GM06990 (cell line): ENCODE measurements at regions not wholly inside any gene's neighbourhood (a gene's known extent, or its start where the extent isn't known, plus 50 kb on each side); places are given as distances from the start of the nearest gene placed in this dataset.

Source experiments
- DNase-seq: peaks from one replicate; pipeline ENCODE4 v3.0.0-alpha.2; 2011; ENCODE audit not compliant: insufficient read length; ENCODE audit errors: extremely low read depth
- H3K27me3 ChIP-seq: replicated peaks from 2 replicates; pipeline ENCODE4 v1.6.0; 2011; ENCODE audit warnings: low read length; ENCODE audit not compliant: control insufficient read depth, insufficient read depth
- H3K36me3 ChIP-seq: 2 replicates; pipeline ENCODE4 v1.5.1; 2011; ENCODE audit warnings: low read length; ENCODE audit not compliant: control insufficient read depth, insufficient read depth
- H3K4me3 ChIP-seq: replicated peaks from 2 replicates; pipeline ENCODE4 v1.5.1; 2011; ENCODE audit warnings: low read depth, mild to moderate bottlenecking, control low read depth, low read length
- TF ChIP-seq, protein P1 (sequence below): IDR thresholded peaks from 2 replicates; pipeline ENCODE4 v1.5.1; 2011; ENCODE audit warnings: low read length, control low read depth, mild to moderate bottlenecking, inconsistent platforms; ENCODE audit not compliant: insufficient read depth, poor library complexity, severe bottlenecking

DNA sequence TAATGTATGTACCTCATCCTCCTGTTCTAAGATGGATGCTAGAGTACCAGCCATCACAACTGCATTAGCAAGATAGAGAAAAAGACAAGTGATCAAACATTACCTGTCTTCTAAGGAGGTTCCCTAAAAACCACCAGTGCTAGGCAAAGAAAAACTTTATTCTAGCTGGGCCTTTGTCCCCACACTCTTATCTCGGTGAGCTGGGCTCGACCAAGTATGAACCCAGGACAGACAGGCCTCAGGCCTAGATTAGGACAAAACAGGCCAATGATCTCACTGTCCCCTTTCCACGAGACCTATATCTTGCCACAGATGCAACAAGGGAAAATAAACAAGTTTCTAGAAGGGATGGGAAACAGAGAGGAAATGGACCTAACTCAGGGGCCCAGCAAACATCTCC is 127.6 kb upstream of the PKDCC start:
- H3K36me3 ChIP-seq: no peaks in the 10 kb centered on the region
- no peak overlapping the region for H3K4me3 ChIP-seq
- TF ChIP-seq, protein P1, sequence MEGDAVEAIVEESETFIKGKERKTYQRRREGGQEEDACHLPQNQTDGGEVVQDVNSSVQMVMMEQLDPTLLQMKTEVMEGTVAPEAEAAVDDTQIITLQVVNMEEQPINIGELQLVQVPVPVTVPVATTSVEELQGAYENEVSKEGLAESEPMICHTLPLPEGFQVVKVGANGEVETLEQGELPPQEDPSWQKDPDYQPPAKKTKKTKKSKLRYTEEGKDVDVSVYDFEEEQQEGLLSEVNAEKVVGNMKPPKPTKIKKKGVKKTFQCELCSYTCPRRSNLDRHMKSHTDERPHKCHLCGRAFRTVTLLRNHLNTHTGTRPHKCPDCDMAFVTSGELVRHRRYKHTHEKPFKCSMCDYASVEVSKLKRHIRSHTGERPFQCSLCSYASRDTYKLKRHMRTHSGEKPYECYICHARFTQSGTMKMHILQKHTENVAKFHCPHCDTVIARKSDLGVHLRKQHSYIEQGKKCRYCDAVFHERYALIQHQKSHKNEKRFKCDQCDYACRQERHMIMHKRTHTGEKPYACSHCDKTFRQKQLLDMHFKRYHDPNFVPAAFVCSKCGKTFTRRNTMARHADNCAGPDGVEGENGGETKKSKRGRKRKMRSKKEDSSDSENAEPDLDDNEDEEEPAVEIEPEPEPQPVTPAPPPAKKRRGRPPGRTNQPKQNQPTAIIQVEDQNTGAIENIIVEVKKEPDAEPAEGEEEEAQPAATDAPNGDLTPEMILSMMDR: no peak
- DNase-seq: no peak
- no peaks in the 10 kb centered on the region for H3K27me3 ChIP-seq

DNA sequence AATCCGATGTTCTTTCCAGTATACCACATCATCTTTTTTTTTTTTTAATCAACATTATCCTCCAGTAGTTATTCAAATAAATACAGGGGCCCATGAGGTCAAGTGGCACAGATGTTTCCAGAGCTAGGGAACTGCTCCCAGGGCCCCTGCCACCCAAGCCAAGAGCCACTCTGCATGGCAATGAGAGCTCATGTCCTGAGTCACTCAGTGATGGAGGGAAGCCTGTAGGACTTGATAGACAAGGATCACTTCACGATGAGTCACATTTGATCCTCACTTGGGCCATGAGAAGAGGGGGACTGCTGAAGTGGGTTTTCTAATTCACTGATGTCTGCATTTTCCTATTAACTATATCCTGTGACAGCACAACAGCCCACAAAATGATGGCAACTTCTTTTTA is 127.0 kb upstream of the PKDCC start:
- Histone ChIP-seq H3K36me3 (no peaks in the 10 kb centered on the region), H3K27me3 (no peaks in the 10 kb centered on the region), H3K4me3 (no peak overlapping the region)
- no peak for DNase-seq
- TF ChIP-seq, protein P1: no peak

GRCh38 chr2:41922177-41922576 is 125.6 kb upstream of the PKDCC start:
- Histone ChIP-seq H3K36me3 (no peaks in the 10 kb centered on the region), H3K4me3 (no peak overlapping the region), H3K27me3 (no peaks in the 10 kb centered on the region)
- TF ChIP-seq, protein P1: no peak
- no peak for DNase-seq

- TF ChIP-seq, protein P1: no peak
- Histone ChIP-seq H3K4me3 (no peak overlapping the region), H3K27me3 (peaks cover 1% of the 10 kb centered on the region; the same call in 1 of the 2 replicates), H3K36me3 (no peaks in the 10 kb centered on the region)
- DNase-seq: no peak
These were observed 124.5 kb upstream of the PKDCC start for GRCh38 chr2:41923156-41923786.

- Histone ChIP-seq H3K36me3 (no peaks in the 10 kb centered on the region), H3K27me3 (peaks cover 1% of the 10 kb centered on the region; the same call in 1 of the 2 replicates), H3K4me3 (no peak overlapping the region)
- TF ChIP-seq, protein P1: no peak
- no peak for DNase-seq
These were observed 123.8 kb upstream of the PKDCC start for GRCh38 chr2:41924024-41924423.
